Stomach (tissue), 4 donors: ENCODE measurements at regions not wholly inside any gene's neighbourhood (a gene's known extent, or its start where the extent isn't known, plus 50 kb on each side); places are given as distances from the start of the nearest gene placed in this dataset.

ENCODE experiments used
- CTCF ChIP-seq, 7 experiments: fragments of 450-650 bp in 4 of 7; fragments of 200-600 bp in 3 of 7; sonication (generic) in 3 of 7; IDR thresholded peaks; one replicate each; pipeline ENCODE4 v1.5.1; 2016 to 2019; ENCODE audit warnings: antibody characterized with exemption in 7 of 7, control low read depth in 2 of 7, mild to moderate bottlenecking in 1 of 7
- POLR2AphosphoS5 ChIP-seq, 3 donors: sonication (generic); formaldehyde crosslinking; IDR thresholded peaks; one replicate each; pipeline ENCODE4 v1.6.1; 2016; ENCODE audit warnings: antibody characterized with exemption in 3 of 3

DNA sequence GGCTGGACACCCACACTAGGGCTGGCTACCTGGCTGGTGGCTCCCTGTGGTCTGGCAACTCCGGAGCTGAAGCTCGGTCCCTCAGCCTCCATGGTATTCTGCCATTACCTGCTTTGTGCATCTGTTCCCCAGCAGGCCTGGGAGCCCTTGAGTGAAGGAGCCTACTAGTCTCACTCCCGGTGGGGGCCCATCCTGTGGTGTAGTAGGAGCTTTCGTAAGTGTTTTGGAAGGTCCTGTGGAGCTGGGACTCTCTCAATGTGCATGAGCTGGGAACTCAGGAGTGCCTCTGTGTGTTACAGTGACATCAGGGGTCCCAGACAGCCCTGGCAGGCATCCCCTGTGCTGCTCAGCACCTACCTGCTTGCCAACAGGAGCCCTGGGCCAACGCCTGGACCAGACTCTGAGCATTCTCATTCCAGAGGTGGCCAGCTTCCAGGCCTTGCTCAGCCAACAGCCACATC lies 267.1 kb downstream of the GADD45G start:
- TF ChIP-seq CTCF (IDR thresholded peaks at IDR 0.05) (no peak), POLR2AphosphoS5 (IDR thresholded peaks at IDR 0.05) (no peak)
